GM19043 (cell line): ENCODE measurements at regions not wholly inside any gene's neighbourhood (a gene's known extent, or its start where the extent isn't known, plus 50 kb on each side); places are given as distances from the start of the nearest gene placed in this dataset.
A peak's percentile ranks its signal among the peaks of the same experiment; 100 is the strongest.

Experiments
- ATAC-seq: cut with Tn5 transposase; IDR thresholded peaks from one replicate; pipeline ENCODE4 v1.9.1; 2021; ENCODE audit warnings: low read depth; ENCODE audit not compliant: unreplicated experiment

GRCh38 chr18:64233851-64234250 lies 85.0 kb upstream of the LINC00305 start:
- no peak for ATAC-seq

- ATAC-seq, result no peak
Observed at GRCh38 chr18:64220941-64221340, 72.1 kb upstream of the LINC00305 start.

DNA sequence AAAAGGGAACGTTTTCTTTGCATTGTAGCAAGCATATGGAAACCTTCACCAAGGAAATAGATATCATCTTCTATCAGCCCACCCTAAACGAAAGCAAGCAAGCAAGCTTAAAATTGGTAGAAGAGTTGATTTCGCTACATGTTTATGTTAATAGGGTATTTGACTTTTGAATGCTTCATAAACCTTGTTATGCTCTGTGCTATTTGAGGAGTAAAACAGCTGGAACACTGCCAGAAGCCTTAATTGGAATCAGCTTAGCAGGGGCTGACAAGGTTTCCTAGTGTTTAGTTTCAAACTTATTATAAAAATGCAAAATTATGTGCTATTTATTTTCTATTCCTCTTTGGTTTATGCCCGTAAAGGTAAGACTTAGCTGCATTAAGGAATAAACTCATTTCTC lies 70.6 kb upstream of the LINC00305 start:
- ATAC-seq, result no peak

GRCh38 chr18:64210401-64210949 lies 61.6 kb upstream of the LINC00305 start:
- ATAC-seq, result no peak

- no peak for ATAC-seq
Observed at GRCh38 chr18:64208516-64208915, 59.6 kb upstream of the LINC00305 start.

DNA sequence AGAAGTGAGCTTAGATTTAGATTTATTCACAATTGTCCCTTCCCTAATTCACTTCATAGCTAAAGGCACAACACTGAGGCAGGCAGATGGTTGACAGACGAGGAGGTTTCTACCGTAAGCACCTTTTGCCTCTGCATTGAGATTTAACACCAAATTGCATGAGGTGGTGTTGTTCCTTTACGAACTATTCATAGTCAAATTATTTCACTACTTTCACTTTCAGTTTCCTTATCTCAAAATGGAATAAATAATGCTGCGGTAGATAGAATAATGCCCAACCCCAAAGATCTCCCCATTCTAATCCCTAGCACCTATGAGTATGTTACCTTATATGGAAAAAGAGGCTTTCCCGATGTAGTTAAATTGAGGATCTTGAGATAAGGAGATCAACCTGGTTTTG lies 58.9 kb upstream of the LINC00305 start:
- ATAC-seq, result no peak

DNA sequence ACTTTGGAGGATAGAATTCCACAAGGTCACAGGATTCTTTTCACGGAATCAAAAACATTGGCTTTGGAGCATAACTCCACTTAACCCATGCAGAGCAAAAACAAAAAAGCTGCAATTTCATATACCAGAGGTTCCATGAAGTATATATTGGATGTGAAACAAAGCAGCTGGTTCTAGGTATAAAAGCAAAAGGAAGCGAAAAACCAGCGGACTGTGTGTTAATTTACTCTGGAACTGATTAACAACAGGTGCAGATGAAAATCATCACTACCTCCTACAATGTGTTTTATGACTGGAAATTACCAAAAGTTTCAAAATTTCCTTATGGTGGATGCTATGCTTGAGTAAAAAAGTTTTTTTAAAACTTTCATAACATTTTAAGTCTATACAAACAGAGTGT lies 54.4 kb upstream of the LINC00305 start:
- ATAC-seq, result peak; percentile 51

DNA sequence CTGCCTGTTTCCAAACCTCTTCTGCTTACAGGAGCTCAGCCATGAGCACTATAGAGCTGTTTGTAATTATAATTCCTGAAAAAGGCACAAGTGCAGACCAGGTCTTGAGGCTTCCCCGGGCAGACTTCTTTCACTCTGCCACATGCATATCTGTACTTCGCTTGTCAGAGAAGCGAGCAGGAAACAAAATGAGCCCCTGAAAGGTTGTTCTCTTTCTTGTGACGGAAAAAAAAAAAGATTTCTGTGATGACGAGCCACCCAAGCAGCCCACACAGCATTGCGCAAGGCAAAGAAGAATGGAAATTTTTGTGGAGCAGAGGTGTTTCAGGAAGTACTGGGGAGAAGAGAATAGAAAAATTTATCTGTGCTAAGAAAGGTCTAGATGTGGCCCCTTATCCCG lies 54.0 kb upstream of the LINC00305 start:
- peak; percentile 34 for ATAC-seq

DNA sequence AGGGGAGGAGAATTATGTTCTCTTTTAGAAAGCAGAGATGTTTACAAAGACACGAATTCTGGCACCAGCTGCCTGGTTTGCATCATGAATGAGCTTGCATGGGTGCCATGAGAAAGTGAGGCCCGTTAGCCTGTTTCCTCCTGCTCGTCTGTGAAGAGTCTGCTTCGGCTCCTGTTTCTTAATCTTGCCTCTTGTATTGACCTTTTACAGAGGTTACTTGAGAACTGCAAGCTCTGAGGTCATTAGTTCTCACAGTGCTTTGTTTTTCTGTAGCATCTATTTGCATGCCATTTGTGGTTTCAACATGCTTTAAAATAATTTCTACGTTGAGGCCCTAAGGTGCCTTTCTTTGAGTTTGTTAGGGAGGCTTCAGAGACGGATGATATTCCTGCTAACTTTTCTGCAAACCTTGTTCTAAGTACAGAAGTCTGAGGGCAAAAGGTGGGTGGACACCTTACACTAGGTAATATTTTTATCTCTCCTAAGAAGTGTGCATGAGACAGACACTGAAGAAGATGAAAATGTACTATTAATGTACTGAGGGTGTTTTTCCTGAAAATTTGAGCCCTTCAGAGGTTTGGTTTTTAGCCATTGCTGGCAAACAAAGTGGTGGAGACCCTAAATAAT lies 53.4 kb upstream of the LINC00305 start:
- ATAC-seq, result peak; percentile 53

DNA sequence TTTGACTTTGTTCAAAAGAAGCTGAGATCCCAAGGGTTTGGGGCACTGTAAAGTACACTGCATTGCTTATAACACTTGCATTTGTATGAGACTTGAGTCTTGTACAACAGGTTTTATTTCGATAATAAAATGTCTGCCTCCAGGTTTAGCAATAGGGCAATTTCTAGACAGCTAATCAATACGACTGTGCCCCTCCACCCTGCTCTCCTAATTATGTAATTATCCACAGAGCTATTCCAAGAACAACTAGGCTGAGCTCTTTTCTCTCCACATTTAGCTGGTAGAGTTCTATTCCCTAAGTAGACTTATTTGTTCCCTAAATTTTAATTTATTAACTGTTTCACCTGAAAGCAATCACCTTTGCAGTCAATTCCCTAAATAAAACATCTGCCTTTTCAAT lies 52.9 kb upstream of the LINC00305 start:
- ATAC-seq, result no peak

DNA sequence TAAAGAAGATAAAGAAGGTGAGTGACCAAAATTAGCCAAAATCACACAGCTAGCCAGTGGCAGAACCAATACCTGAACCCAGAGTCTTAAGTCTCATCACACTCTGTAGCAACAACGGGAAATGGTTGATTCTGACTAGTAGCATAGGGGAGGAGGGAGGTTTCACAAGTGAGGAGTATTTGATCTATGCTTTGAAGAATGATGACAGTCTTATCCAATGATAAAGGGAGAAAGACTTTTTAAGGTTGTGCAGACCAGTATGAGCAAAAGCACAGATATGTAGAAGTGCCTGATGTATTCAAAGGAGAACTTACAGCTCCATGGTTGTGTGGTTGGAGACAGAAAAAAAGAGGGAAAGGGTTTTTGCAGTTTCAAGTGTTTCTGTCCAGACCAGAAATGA lies 50.7 kb upstream of the LINC00305 start:
- ATAC-seq, result no peak
